ENCODE measurements at regions not wholly inside any gene's neighbourhood (a gene's known extent, or its start where the extent isn't known, plus 50 kb on each side); places are given as distances from the start of the nearest gene placed in this dataset.
A peak's percentile ranks its signal among the peaks of the same experiment; 100 is the strongest.

DNA sequence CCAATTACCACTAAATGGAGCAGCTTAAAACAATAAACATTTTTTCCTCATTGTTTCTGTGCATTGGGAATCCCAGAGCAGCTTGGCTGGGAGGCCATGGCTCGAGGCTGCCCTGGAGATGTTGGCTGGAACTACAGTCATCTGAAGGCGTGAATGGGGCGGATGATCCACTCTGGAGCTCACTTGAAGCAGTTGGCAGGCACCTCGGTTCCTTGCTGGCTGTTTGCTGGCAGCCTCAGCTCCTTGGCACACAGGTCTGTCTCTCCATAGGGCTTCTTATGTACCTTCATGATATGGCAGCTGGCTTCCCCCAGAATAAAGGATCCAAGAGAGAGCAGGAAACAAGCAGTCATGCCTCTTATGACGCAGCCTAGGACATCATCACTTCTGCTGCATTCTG, 227.0 kb upstream of the COPS8 start:
- DNase-seq: no peak

DNA sequence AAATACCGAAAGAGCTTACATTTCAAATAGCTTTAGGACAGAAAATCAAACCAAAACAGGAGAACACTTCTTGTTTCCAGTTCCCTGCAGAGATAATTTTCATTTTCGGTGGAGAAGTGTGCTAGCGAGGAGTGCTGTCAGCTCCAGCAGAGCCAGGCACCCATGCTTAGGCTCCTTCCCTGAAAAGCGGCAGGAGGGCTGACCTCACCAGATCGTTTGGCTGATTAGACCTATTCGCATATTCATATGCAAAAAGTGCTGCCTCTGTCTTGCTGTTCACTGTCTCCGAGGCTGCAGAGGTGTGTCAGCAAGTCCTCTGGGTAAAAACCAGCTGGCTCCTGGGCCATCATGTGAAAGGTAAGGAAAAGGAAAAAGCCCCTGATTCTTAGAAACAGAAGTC, 225.8 kb upstream of the COPS8 start:
- no peak for DNase-seq

DNA sequence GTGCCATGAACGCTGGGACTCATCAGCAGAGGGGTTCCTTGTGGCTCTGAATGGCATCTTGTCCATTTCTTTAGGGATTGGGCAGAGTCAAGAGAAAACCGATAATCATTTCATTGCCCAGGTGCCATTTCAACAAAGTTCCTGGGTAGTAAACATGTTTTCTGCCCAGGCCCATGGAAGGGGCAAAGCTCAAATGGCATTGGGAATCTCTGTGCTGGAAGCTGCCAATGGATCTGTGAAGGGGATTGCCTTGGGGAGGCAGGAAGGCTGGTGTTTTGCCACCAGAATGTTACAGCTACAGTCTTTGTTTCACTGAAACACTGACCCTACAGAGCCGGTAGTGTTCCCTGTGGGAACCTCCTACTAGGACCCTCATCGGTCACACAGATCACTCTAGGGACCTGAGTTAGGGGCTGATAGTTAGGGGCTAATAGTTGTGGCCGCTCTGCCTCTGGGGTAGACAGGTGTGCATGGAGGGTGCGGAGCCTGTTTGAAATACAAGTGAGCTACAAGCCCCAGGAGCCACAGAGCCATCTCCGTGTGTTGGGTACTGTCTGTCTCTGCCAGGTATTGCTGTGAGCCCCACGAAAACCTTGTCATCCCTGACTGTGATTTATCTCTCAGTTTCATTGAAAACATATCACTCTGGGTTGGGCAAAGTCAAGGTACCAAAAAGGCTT, 224.4 kb upstream of the COPS8 start:
- no peak for DNase-seq

DNA sequence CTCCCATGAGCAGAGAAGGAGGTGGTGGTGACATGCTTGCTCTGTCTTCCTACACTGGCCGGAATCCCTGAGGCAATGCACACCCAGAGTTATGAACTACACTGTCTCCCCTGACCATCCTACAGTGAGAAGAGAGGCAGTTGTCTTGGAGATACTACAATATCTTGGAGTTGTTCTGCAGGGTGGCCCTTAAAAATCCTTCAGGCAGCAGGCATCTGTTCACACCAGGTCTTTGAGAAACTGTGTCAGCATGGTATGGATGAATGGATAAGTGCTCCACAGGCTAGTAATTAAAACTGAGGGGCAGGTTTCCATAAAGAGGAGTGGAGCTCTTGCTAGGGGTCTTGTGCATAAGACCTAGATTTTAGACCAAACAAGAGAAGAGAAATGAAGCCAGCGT, 223.7 kb upstream of the COPS8 start:
- DNase-seq: no peak

DNA sequence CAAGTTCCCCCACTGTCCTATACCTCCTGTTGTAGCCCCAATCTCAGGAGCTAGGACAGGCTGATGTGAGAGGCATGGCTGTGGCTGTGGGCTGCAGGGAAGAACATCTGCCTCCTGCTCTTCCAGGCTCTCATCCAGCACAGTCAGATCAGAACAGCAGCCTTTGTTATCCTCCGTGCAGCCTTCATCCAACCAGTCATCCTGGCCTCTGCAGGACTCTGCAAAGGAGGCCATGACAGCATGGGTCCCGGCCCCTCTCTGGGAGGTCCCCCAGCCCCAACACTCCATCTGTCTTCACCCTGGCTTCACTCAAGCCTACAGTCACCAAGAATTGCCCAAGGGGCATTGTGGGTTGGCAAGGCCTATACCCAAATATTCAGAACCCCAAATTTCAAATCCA, 223.2 kb upstream of the COPS8 start:
- no peak for DNase-seq

DNA sequence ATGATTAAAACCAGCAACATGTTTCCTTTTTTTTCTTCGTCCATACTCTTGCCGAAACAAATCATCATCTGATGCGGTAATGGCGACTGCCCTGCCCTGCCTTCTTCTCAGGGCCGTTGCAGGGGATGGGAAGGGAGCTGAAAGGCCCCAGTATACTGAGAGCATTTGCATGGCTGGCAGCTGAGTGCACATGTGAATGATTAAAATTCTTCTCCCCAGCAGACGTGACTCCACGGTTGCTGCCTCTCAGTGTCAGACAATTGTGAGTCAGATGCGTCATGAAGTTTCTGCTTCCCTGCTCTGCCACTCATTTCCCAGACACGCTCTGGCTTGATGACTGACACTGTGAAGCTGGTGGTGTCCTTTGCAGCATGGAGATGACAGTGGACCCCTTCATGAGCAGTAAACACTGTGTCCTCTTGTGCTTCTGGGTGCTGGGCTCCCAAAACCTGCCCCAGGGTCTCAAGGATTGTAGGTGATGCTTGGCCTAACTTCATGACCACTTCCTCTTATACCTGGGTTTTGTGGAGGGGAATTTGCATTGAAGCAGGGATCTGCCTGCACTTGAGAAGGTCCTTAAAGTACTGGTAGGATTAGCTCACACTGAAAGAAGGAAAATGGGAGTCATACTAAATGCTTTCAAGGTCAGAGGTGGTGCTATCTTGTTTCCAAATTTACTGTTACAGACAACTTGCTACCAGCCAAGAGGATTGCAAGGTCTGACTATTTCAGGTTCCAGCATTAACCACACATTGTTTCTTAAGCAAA, 222.5 kb upstream of the COPS8 start:
- no peak for DNase-seq

DNA sequence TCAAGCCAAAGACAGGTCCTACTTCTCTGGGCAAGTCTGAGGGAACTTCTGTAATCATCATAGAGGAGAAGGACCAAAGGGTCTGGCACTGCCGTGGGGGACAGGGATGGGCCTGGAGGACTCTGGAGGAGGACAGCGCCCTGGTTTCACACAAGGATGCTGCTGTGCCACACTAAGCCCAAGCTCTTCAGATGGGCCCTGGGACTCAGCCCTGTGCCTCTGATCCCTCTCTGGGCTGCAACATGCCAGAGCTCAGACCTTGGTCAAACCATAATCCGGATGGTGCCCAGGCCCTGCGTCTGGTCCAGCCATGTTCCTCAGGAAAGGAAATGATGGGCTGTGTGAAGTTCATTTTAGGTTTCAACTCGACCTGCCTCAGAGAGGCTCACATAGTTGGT, 222.0 kb upstream of the COPS8 start:
- no peak for DNase-seq

DNA sequence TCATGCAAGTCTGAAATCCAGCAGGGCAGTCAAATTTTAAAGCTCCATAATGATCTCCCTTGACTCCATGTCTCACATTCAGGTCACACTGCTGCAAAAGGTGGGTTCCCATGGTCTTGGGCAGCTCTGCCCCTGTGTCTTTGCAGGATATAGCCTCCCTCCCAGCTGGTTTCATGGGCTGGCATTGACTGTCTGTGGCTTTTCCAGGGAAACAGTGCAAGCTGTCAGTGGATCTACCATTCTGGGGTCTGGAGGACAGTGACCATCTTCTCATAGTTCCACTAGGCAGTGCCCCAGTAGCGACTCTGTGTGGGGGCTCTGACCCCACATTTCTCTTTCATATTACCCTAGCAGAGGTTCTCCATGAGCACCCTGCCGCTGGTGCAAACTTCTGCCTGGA, 220.6 kb upstream of the COPS8 start:
- DNase-seq: no peak

DNA sequence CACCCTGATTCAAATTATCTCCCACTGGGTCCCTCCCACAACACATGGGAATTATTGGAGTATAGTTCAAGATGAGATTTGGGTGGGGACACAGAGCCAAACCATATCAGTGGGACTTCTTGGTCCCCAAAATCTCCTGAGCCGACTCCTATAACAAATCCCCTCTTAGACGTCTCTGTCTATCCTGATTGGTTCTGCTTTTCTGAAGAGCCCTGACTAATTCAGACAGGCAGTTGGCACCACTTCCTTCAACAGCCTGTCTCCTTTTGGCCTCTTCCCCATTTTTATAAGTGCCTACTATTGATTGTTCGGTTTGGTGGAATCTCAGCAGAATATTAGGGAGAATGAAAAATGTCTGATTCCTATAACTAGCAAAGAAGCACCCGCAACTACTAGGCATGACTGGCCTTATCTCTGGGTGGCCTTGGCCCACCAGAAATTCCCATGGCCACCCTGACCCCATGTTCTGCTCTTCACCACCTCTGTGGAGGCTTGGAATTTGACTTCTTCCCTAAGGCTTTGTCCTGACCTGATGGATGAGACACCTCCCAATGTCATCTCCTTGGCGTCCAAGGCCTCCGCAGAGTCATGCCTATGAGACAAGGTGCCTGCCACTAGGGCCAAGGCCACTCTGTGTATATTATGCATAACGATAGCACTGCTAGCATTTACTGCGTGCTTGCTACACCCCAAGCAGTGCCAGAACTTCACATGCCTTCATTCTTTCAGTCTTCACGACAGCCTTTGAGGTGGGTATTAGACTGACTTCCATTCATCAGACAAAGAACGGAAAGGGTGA, 218.9 kb upstream of the COPS8 start:
- no peak for DNase-seq

DNA sequence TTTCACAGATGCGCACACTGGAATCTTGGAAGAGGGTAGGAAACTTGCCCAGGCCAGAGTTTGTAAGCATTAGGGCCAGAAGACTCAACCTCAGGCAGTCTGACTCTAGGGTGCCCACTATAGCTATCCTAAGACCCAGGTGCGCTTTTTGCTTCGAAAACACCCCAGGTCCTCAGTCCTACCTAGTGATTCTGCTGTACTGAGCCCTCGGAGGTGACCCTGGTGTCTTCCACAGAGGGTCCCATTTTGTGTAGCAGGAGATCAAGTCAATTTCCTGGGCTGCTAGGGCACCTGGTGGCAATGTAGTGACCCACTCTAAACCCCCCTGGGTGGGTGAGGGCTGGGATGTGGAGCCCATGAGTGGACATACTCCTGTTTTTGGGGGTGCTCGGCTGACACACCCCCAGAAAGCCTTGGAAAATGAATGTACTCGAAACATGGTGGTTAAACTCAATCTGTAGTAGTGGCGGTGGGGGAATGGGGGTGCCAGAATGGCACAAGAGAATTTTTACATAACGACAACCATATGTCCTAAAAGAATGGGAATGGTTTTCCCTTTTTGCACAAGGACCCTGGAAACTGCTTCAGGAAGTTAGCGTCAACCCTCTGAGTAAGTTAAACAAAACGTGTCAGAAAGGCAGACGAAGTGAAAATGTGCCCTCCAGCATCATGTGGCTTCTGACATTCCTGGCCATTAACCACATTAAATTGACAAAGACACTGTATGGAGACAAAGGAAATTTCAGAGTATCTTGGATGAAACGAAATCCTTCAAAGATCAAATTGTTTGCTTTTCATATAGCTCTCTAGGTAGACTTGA, 218.0 kb upstream of the COPS8 start:
- no peak for DNase-seq

DNA sequence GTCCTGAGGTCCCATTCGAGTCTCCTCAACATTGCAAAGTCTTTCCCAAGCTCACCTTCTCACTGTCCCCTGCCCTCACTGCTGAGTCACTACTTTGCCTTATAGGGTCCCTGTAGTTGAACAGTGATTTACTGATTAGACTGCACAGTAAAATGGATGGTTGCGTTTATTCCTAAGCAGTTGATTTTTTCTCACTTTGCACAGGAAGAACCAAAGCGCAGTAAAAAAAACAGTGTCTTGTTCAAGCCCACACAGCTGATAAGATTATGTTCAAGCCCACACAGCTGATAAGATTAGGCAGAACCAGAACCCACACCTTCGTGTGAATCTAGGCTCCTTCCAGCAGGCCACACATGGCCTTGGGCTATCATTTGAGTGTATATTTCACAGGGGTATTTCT, 215.3 kb upstream of the COPS8 start:
- DNase-seq: no peak

DNA sequence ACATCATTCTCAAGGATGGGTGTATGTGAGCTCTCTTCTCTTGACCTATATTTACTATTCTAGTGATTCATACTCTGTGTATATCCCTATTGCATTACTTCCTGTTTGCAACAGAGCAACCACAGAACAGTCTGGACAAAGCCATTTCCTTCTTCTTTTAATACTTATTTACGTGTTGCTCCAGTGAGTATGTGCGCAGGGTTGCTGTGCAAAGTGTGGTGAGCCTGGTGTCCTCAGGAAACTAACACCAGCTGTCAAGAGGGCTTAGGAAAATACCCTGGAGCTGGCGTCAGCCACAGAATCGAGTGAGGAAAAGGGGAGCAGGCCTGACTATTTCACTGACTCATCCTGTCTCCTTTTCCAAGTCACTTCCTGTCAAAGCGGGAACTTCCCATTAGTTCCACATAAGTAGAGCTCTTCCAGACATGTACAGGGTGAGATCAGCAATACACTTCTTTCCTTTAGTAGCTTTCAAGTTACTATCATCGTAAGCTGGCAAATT, 214.1 kb upstream of the COPS8 start:
- DNase-seq: peak; percentile 86

DNA sequence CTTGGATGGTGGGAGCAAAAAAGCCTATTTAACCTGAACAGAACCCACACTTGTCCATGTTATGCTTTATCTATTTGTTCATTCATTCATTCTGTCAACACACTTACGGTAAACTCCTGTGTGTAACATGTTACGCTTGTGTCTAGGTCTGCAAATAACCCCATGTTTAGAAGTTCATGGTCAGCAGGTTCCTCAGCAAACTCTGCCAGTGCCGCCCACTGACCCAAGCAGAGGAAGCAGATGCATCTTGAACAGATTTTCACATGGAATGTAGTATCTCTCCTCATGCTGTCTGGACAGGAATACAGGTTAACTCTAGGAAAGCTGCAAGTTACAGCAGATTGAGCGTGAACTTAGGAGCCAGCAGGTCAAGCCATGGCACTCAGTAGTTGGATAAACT, 213.7 kb upstream of the COPS8 start:
- DNase-seq: no peak

DNA sequence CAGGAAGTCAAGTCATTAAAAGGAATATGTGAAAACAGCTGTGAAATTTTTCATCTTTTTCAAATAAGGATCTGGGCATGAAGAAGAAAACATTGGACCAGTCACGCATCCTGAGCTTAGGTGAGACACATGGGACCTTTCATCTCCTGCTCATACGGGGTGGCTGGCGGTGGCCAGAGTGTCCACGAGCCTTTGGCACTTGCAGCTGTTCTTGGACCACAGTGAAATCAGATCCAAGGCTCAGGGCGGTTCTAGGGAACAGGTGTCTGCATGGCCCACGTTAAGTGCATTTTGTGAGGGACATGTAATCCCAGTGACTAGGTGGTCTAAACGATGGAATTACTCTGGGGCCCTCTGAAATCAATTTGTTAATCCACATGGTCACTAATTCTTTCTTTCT, 212.7 kb upstream of the COPS8 start:
- DNase-seq: no peak

DNA sequence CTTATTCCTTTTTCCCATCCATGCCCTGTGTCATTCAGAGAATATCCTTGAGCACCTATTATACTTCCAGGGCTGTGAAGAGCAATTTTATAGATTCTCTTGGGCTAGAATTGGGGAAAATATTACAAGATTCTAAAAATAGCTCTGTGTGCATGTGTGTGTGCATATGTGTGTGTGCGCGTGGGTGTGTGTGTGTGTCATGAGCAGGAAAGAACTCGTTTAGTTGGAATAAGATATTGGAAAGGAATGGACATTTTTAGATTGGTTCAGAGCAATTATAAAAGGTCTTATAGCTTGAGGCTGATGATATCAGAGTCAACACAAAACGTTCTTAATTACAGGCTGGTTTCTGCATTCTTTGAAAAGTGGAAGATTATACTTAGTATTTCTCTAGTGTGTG, 212.1 kb upstream of the COPS8 start:
- no peak for DNase-seq

DNA sequence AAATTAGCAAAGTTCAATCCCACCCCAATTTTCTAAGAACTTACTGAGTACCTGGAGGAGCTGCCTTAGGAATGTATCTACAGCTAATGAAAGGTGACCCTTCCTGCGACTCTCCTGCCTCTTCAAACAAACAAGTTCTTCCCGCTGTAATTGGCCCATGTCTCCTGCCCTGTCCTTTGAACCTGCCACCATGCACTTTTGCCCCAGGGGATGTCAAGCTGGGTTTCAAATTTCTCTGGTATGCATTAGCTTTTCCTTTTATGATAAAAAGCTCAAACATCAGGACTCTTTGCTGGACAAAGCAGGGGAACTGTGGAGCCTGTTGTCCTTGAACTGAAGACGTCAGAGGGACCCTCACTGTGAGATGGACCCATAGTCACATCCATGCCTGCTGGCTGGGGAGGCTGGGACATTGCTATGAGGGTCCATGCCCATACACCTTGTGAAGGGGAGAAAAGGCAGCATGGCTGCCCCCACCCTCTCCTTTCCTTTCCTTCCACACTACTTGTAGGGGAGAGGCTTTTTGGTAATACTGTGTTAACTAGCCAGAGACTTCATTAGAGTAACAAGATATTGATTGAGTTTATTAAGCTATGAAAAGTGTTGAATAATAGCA, 210.7 kb upstream of the COPS8 start:
- DNase-seq: no peak

DNA sequence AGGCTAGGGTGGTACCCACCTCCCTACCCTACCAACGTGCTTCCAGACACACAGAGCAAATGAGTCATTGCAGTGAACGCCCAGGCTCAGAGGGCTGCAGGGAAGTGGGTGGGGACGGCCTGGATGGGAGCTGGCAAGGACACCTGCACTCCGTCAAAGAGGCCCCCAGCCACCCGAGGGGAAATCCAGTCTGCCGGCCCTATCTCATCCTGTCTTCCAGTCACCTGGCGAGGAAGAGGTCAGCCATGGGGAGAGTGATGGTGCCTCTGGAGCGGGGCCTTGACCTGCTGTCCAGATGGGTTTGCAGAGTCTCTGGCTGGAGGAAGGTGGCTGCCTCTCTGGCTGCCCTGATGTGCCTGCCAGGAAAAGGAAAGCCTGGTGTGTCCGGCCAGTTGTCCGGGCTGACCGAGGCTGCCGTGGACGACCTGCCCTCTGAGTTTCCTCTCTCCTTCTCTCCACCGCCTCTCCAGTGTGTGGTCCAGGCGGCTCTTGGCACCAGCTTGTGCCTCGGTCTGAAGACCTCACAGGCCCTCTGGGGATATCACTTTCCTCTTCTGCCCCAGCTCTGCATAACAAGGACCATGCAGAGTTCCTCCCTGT, 209.7 kb upstream of the COPS8 start:
- no peak for DNase-seq

DNA sequence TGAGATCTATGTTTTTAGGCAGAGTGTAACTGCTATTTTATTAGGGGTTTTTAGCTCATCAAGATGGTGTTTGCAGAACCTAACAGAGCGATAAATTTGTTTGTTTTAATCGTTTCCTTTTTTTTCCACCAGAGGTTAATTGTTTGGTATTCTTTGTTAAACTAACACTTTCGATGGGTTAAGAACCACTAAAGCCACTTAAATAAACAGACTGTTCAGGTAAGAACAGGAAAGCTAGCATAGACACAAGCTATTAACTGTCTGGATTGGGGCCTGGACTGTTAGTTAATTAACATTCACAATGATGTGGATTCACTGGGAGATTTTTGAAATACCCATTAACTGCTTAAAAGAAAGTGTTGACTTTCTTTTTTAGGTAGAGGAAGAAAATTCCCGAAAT, 209.0 kb upstream of the COPS8 start:
- DNase-seq: peak; percentile 92

DNA sequence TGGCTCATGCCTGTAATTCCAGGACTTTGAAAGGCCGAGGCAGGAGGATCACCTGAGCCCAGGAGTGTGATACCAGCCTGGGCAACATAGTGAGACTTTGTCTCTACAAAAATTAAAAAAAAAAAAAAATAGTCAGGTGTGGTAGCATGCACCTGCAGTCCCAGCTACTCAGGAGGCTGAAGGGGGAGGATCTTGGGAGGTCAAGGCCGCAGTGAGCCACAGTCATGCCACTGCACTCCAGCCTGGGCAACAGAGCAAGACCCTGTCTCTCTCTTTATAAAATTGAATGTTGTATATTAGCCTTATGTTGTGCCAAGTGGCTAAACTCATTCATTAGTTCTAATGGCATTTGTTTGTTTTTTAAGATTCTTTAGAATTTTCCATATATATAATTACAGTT, 207.7 kb upstream of the COPS8 start:
- DNase-seq: no peak

DNA sequence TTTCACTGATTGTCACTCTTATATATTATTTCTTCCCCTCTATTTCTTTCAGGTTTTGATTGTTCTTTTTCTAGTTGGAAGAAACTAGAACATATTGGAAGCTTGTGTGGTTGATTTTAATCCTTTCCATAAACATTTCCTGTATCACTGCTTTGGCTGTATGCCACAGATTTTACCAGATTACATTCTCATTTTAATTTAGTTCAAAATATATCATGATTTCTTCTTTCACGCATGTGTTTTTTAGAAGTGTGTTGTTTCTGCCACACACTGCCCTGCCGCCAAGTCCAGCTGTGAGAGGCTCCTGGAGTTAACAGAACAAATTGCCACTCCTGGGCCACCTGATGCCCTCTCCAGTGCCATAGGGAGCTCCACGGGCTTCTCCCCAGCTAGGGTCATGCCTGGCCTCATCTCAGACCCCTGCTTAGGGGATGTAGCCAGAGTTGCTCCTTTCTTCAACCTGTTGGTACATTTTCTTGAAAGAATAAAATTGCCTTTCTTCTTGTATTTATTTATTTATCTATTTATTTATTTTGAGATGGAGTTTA, 206.2 kb upstream of the COPS8 start:
- DNase-seq: no peak

DNA sequence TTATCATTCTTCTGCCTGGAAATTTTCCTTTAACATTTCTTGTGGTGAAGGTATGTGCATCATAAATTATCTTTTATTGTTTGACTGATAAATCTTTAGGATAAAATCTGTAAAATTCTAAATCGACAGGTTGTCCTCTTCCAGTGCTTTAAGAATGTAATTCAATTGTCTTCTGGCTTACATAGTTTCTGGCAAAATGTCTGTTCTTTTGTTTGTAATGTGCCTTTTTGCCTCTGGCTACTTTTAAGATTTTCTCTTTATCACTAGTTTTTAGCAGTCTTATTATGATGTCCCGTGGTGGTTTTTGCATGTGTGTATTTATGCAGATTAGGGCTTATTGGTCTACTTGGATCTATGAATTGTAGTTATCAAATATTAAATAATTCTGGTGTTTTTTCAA, 203.6 kb upstream of the COPS8 start:
- DNase-seq: no peak

DNA sequence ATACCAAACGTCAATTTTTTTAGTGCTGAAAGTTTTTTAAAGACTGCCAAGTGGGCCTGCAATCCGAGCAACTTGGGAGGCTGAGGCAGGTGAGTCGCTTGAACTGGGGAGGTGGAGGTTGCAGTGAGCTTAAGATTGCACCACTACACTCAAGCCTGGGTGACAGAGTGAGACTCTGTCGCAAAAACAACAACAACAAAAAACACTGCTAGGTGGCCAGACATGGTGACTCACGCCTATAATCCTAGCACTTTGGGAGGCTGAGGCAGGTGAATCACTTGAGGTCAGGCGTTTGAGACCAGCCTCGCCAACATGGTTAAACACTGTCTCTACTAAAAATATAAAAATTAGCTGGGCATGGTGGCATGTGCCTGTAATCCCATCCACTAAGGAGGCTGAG, 202.8 kb upstream of the COPS8 start:
- no peak for DNase-seq

Measured in NCI-H2029 treated with DMSO at 0.1 percent for 48 hours (cell line).